ENCODE measurements at regions not wholly inside any gene's neighbourhood (a gene's known extent, or its start where the extent isn't known, plus 50 kb on each side); places are given as distances from the start of the nearest gene placed in this dataset.

DNA sequence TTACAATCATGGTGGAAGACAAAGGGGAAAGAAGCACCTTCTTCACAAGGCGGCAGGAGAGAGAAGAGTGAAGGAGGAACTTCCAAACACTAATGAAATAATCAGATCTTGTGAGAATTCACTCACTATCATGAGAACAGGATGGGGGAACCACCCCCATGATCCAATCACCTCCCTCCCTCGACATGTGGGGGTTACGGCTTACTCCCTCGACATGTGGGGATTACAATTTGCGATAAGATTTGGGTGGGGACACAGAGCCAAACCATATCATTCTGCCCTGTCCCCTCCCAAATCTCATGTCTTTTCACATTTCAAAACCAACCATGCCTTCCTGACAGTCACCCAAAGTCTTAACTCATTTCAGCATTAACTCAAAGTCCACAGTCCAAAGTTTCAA is 88.7 kb upstream of the PGRMC2 start:
- POLR2A ChIA-PET (ENCODE audit: unreplicated experiment): no interaction called here
- no peaks in the 10 kb centered on the region for H3K4me1 ChIP-seq (replicated peaks; ENCODE audit: insufficient read depth)

DNA sequence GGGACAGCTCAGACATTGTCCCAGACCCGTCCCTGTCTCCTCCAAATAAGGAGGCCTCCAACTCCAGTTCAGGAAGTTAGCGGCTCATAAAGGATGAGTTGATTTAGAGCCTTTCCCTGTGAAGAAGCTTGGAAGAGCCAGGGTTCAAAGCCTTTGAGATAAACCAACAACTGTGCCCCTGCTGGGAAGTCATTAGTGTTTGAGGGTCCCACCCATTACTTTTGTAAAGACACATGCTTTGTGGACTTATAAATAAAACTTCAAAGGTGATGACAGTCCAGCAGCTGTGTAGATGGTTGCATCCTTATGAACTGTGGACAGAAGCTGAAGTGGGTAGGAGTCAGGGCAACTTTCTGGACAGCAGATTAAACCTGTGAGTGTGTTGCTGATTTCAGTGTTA is 86.0 kb upstream of the PGRMC2 start:
- DNase-seq: no peak
- H3K36me3 ChIP-seq (ENCODE audit: low read depth): no peaks in the 10 kb centered on the region
- no TSS peak for BruUV-seq (replicated peaks)
- peaks cover 3% of the 10 kb centered on the region for H3K9me3 ChIP-seq (ENCODE audit: insufficient read depth, low read depth)
- H3F3A ChIP-seq (ENCODE audit: insufficient read depth, low read depth): no peaks in the 10 kb centered on the region
- no peaks in the 10 kb centered on the region for H3K4me1 ChIP-seq (replicated peaks; ENCODE audit: insufficient read depth)
- intact Hi-C loops (cut with micrococcal nuclease; ENCODE audit: unreplicated experiment): no loop called here
- H4K20me1 ChIP-seq (ENCODE audit: insufficient read depth): no peaks in the 10 kb centered on the region
- no peak for TF ChIP-seq EZH2 (IDR thresholded peaks at IDR 0.05; ENCODE audit: low read depth)
- TF ChIP-seq, protein P1, sequence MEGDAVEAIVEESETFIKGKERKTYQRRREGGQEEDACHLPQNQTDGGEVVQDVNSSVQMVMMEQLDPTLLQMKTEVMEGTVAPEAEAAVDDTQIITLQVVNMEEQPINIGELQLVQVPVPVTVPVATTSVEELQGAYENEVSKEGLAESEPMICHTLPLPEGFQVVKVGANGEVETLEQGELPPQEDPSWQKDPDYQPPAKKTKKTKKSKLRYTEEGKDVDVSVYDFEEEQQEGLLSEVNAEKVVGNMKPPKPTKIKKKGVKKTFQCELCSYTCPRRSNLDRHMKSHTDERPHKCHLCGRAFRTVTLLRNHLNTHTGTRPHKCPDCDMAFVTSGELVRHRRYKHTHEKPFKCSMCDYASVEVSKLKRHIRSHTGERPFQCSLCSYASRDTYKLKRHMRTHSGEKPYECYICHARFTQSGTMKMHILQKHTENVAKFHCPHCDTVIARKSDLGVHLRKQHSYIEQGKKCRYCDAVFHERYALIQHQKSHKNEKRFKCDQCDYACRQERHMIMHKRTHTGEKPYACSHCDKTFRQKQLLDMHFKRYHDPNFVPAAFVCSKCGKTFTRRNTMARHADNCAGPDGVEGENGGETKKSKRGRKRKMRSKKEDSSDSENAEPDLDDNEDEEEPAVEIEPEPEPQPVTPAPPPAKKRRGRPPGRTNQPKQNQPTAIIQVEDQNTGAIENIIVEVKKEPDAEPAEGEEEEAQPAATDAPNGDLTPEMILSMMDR (conservative IDR thresholded peaks at IDR 0.05): no peak
- no peaks in the 10 kb centered on the region for H3K79me2 ChIP-seq (ENCODE audit: low read depth)
- CTCF ChIA-PET: interaction anchor here (0.6 kb wide), 1 partner anchor 68 kb away, joined by 3 read pairs; no protein-coding TSS in a partner anchor
- POLR2A ChIA-PET (ENCODE audit: unreplicated experiment): interaction anchor here (0.6 kb wide), 1 partner anchor 285 kb away, joined by 3 read pairs; no protein-coding TSS in a partner anchor
- H2AFZ ChIP-seq: no peak overlapping the region
- no peaks in the 10 kb centered on the region for H3K27me3 ChIP-seq (ENCODE audit: insufficient read depth, low read depth)
- H3K9me2 ChIP-seq (ENCODE audit: insufficient read depth): no peaks in the 10 kb centered on the region
- no peak overlapping the region for H3K4me3 ChIP-seq
- H3K4me2 ChIP-seq: no peak overlapping the region
- no peak overlapping the region for H3K27ac ChIP-seq

More for the DNA sequence above, 88.7 kb upstream of the PGRMC2 start:
- Histone ChIP-seq H3K9me3 (ENCODE audit: insufficient read depth, low read depth) (peaks cover 3% of the 10 kb centered on the region; the same call in 1 of the 2 replicates), H3K4me3 (no peak overlapping the region), H4K20me1 (ENCODE audit: insufficient read depth) (no peaks in the 10 kb centered on the region), H2AFZ (no peak overlapping the region), H3K36me3 (ENCODE audit: low read depth) (no peaks in the 10 kb centered on the region), H3K79me2 (ENCODE audit: low read depth) (no peaks in the 10 kb centered on the region), H3K9me2 (ENCODE audit: insufficient read depth) (no peaks in the 10 kb centered on the region), H3K4me2 (no peak overlapping the region), H3F3A (ENCODE audit: insufficient read depth, low read depth) (no peaks in the 10 kb centered on the region), H3K27ac (no peak overlapping the region), H3K27me3 (ENCODE audit: insufficient read depth, low read depth) (no peaks in the 10 kb centered on the region)
- CTCF ChIA-PET: no interaction called here
- intact Hi-C loops (cut with micrococcal nuclease; ENCODE audit: unreplicated experiment): no loop called here
- TF ChIP-seq EZH2 (IDR thresholded peaks at IDR 0.05; ENCODE audit: low read depth): no peak
- TF ChIP-seq, protein P1 (conservative IDR thresholded peaks at IDR 0.05): no peak
- no TSS peak for BruUV-seq (replicated peaks)
- no peak for DNase-seq

DNA sequence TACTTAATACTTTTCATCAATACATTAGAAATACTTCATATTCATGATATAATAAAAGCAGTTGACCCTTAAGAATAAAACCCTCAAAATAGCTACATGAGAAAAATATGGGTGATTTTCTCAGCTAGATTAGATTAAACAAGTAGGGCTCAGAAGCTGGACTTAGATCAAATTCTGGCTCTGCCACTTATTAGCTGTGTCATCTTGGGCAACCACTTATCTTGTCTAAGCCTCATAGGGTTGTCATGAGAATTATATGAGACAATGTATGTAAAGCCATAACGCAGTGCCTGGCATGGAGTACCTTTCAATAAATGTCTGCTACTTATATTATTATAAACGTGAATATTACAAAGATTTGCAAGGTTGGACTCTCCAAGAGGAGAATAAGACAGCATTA is 84.3 kb upstream of the PGRMC2 start:
- Histone ChIP-seq H3K36me3 (ENCODE audit: low read depth) (no peaks in the 10 kb centered on the region), H3K9me2 (ENCODE audit: insufficient read depth) (no peaks in the 10 kb centered on the region), H3K4me3 (no peak overlapping the region), H3K27me3 (ENCODE audit: insufficient read depth, low read depth) (no peaks in the 10 kb centered on the region), H3K4me1 (replicated peaks; ENCODE audit: insufficient read depth) (no peaks in the 10 kb centered on the region), H2AFZ (no peak overlapping the region), H4K20me1 (ENCODE audit: insufficient read depth) (no peaks in the 10 kb centered on the region), H3K27ac (no peak overlapping the region), H3F3A (ENCODE audit: insufficient read depth, low read depth) (no peaks in the 10 kb centered on the region), H3K79me2 (ENCODE audit: low read depth) (no peaks in the 10 kb centered on the region), H3K4me2 (no peak overlapping the region), H3K9me3 (ENCODE audit: insufficient read depth, low read depth) (no peaks in the 10 kb centered on the region; the same call in 1 of the 2 replicates)
- ChIA-PET CTCF (no interaction called here), POLR2A (ENCODE audit: unreplicated experiment) (no interaction called here)
- BruUV-seq (replicated peaks): no TSS peak
- TF ChIP-seq, protein P1 (conservative IDR thresholded peaks at IDR 0.05): no peak
- no peak for TF ChIP-seq EZH2 (IDR thresholded peaks at IDR 0.05; ENCODE audit: low read depth)
- DNase-seq: no peak
- intact Hi-C loops (cut with micrococcal nuclease; ENCODE audit: unreplicated experiment): no loop called here
